Hepatic stellate cell (primary cell): ENCODE measurements at regions not wholly inside any gene's neighbourhood (a gene's known extent, or its start where the extent isn't known, plus 50 kb on each side); places are given as distances from the start of the nearest gene placed in this dataset.
"Not testable (repeated sequence)": the region's sequence is repeated elsewhere in the genome, so short reads cannot be mapped to it uniquely, and the experiment has no call there.

ENCODE experiments used
- DNase-seq: peaks from one replicate; pipeline ENCODE4 v3.0.0; 2011; ENCODE audit warnings: low spot score

DNA sequence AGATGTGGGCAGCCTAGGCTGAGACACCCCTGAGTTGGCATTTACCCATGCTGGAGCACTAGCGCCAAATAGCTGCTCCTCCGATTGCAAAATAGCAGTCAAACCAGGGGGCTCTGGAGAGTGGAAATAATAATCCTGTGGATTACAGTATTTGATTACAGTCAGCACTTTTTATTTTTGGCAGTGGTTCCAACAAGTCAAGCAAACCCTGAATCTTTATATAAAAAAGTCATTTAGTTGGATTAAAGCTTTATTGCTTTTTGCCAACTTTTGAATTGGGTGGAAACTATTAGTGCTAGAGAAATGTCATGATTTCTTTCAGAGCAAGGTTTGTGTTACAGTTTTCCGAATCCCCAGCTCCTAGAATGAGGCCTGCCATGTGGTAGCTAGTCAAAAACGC lies 99.3 kb upstream of the FAM20A start:
- no peak for DNase-seq

DNA sequence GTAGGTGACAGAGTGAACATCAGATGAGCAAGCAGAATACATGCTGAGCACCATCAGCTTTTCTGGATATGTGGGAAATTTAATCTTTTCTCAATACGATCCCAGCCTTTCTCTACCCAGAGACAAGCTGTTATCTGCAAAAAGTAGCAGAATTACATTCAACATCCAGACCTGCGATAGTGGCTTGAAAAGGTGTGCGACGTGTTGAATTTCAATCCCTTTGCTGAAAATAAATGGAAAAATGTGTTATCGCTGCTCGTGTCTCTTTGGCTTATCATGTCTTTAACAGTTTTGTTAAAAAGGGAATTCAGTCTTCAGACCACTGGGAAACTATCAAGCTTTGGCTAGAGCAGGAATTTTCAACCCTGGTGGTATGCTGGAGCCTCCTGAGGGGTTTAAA lies 98.8 kb upstream of the FAM20A start:
- no peak for DNase-seq

DNA sequence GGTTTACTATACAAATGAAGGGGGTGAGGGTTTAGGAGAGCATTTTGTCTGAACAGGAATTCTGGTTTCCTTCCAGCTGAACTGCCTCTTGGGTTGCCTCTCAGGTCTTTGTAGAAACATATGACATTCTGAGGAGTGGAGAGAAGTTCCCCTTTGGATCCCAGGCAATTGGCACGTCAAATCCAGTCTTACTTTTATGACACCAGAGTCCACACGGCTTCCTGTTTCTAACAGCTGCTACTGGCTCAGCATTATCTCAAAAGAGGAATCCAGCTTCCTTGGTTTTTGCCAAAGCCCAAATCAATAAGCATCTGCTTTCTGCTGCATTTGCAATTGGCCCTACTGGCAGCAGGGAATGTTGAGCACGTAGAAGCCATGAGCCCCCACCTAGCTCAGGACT lies 97.6 kb upstream of the FAM20A start:
- no peak for DNase-seq

DNA sequence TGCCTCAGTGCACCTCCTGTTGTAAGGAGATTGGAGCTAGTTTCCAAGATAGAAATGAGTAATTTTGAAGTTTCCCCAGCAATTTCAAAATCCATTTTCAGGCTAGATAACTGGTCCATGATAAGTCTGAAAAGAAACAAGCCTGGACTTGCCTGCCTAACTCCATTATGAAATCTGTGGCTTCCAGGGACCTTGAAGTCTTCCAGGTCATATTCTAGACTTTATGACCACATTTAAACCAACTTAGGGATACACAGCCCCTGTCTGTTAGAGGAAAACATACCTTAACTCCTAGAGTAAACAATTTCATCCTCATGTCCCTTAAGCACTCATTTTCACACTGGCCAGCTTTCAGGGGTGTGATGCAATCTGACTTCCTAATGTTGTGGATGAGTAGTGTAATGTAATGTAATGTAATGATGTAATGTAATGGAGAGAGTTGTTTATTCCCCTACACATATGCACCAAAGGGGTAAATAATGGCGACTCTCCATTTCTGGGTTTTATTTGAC lies 96.7 kb upstream of the FAM20A start:
- no peak for DNase-seq

DNA sequence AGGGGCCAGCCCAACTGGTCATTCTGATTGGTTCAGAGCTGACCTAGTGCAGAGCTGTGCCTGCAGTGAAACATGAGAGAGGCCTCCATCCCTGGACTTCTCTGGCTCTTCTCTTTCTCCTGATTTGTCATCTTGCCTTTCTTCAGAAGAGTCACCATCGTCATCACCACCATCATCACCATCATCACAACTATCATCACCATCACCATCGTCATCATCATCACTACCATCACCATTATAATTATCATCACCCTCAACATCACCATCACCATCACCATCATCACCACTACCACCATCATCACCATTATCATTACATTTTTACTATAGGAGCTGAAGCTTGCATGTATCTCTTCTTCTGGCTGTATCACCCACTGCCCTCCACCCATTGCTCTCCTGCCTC lies 94.5 kb upstream of the FAM20A start:
- no peak for DNase-seq

DNA sequence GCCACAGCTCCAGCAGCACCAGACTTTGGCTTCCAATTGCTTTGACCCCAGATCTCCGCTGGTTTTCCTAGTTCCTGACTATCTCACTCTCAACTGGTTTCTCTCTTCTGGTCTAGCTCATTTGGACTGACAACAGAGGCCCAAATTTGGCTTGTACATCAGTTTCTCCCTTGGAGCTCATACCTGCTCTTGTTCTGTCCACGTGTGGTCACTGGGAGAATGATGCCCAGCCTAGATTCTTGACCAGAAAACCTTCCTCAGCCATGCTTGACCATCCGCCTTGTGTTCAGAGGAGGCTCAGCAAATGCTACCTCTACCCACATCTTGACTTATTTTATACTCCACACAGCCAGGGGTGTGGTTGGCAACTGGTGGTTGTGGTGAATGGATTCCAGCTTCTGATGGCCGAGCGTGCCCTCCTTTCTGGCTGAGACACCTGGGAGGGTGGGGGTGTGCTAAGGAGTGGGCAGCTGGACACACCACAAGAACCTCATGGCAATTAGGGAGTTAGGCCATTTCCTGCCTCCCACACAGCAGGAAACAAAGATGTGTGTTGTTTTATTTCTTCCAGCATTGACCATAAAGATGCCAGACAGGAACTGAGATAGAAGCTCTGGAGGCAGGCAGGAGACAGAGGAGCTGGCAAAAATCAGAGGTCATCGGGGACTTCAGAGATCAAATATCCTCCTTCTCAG lies 93.8 kb upstream of the FAM20A start:
- DNase-seq = no peak

DNA sequence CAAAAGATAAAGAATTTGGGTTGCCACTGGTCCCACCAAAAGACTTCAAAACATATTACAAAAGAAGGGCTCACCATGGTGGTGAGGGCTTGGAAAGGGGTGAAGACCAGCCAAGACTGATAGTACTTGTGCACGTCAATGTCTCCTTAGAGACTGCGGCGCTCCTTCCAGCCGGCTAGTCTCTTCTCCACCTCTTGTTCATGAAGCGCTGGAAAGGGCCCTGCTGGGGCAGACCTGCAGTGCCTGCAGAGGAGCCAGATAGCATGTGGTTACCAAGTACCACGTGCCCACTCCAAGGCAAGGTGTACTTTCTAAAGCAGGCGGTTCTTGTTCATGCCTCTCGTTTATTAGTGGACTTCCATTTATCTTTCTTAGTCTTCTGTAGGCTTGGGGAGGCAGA lies 92.7 kb upstream of the FAM20A start:
- DNase-seq = no peak

DNA sequence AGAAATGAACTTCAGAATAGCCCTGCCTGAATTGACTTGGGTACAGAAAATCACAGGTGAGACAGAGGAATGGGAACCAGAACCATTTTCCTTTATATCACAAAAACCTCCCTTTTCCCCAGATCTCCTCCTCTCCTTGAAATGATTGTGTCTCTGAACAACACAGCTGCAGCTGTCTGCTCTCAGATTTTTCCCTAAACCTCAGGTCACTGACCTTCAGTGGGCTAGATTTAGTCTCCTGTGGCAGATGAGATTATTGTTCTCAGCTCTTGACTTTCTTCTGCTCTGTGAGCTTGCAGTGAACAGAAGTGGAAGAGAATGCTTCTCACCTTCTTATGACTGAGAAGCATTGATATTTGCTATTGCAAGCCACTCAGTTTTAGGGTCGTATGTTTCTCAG lies 92.3 kb upstream of the FAM20A start:
- DNase-seq = no peak

DNA sequence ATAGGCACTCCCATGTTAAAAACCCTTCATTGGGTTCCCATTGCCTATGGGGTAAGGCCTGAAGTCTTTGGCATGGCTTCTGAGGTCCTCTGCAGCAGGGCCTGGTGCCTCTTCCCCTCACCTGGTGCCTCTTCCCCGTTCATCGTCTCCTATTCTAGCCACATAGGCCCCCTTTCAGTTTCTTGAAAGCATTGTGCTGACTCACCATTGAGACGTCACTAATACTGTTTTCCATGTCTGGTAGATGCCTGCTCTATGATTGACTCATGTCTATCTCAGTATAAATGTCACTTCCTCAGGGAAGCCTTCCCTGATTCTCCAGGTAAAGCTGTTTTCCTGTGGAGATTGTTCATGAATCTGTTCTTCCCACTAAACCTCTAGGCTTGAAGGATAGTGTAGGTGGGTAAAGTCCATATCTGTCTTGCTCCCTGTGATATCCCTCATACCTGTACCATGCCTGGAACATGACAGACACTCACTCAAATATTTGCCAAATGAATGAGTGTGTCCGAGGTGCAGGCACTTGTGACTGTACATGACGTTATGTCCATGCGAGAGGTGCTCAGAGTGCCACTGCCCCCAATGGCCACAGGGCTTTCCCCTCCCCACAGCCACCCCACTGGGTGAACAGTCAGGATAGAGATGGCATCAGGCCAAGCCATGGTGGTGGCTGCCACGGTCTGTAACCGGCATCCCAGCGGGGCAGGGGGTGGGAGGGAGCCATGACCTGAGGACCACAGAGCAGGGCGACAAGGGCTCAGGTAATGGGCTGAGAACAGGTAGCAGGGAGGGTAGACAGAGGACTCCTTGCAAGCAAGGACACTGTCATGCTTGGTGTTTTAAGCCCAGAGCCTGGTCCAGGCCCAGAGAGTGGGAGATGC lies 85.2 kb upstream of the FAM20A start:
- no peak for DNase-seq

DNA sequence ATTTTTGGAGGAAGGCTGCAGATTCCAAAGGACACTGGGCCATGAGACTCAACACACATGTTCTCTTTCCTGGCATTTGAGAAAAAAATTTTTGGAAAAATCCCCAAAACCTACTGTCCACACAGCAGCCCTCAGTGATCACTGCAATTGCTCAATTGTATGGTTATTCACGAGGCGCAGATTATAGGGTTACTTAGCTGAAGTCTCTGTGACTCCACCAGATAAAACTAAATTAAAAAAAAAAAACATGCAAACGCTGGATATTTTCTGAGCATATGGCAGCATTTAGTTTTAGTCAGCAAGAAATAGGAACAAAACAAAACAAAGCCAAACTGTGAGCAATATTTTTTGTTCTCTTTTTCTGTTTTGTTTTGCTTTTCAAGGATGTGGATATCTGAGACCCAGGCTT lies 83.8 kb upstream of the FAM20A start:
- DNase-seq = no peak

DNA sequence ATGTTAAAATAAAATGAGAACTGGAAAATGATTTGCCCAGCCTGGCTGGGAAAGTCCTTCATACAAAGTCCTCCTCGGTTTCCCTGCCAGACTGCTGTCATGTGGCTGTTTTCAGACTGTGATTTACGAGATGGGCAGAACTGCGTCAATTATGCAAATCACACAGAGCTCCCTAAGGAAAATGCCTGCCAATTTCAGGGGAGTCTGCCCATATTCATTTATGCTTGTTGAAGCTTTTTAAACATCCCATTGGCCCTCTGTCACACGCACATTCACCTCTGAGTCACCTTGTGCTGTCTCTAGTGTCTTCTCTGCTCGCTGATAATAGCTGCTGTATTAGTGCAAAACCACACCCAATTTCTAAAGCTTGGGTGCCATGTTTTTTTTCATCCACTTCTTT lies 81.7 kb upstream of the FAM20A start:
- DNase-seq = no peak

DNA sequence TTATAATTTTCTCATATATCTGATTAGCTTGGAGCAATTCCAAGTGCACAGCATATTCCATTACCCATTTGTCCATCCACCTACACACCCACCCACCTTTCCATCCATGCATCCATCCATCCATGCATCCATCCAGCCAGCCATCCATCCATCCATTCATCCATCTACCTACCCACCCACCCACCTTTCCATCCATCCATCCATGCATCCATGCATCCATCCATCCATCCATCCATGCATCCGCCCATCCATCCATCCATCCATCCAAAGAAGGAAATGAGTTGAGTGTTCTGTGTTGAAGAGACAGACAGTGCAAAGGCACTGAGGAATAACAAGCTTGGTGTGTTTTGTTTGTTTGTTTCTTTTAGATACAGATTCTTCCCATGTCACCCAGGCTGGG lies 78.7 kb upstream of the FAM20A start:
- DNase-seq = no peak

DNA sequence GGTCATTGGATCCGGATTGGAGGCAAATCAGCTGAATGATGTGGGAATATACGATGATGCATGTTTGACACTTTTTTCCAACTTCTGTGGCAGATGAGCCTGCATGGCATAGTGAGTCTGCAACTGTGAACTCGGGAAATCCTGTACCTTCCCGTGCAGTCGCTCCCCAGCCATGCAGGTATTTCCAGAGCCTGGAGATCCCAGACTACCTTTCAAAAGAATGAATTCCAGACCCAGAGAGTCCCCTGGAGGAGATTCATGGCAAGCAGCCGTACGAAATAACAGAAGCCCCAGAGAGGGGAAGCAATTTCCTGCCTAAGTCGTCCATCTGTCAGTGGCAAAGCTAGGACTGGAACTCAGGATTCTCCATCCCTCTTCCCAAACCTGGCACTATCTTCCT lies 75.7 kb upstream of the FAM20A start:
- DNase-seq = no peak

DNA sequence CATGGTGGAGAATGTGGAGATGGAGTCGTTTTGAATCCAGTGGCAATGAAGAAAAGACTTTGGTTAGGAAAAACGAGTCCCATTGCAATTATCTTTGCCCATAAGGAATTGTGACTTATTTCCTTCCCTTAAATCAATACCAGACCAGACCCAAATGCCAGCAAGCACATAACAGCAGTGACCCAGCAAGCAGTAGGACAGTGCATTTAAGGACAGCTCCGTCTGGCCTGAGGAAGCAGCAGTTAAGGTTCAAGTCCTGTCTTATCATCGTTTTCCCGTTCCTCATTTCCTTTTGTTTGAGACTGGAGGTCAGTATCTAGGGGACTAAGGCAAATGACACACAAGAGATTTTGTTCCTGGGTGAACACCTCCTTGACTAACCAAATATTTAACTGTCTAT lies 74.6 kb upstream of the FAM20A start:
- DNase-seq = no peak

DNA sequence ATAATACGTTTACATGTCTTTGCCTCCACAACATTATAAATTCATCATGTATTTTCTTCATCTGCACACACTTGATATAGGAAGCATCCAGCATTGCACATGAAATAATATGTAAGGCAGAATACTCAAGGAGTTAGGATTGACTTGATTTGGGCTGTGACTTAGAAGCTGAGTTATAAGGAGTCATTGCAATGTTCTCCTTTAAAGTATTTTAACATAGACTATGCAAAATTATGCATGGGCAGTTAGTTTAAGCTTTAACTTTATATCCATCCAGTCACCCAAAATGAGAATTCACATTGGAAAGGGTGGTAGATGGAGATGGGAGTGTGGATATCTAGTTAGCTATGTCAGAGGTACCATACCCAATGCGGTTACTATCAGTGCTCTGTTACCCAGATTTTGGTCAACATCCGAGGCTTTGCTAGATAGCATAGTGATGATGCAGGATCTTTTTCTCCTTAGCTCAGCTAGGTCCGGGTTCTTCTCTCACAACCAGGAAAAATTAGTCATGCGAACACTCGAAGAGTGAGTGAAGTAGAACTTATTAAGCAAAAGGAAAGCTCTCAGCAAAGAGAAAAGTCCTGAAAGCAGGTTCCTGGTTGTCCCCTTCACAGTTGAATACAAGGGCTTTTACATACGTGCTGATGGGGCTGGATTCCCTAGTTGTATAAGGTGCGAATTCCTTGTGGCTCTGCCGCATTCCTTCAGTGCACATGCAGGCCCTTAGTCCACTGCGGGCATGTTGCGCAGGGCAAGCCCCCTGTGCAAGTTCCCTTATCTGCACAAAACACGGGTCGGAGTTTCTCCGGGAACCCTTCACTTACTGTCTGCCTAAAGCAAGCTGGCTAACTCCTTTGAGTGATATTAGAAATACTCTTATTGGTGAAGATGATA lies 73.1 kb upstream of the FAM20A start:
- DNase-seq = no peak

DNA sequence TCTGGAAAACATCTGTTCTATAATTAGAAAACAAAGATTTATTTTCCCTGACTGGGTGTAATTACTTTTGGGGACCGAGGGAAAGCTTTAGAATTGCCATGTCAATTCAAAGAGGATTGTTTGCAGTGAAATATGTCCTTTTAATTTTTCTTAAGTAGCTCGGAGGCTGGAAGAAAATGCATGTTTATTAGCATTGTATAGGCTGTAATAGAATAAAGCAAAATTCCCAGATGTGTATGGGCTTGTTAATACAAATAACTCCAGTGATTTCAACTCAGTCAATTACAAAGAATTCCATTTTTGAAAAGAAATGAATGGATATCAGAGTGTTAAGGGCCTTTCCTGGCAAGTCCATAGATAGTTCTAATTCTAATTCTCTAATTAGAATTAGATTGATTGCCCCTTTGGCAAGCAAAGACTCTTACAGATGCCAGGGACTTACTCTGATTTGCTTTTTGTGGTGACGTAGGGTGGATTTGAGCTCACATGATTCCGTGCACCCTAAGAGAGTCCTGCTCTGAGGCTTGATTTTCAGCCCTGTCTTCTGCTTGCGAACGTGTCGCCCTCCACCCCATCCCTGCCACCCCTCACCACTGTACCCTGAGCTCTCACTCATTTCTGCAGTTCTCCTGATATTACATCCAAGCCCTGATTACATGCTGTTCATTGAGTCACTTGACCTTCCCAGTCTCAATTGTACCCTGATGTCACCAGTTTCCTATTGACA lies 70.0 kb upstream of the FAM20A start:
- no peak for DNase-seq

DNA sequence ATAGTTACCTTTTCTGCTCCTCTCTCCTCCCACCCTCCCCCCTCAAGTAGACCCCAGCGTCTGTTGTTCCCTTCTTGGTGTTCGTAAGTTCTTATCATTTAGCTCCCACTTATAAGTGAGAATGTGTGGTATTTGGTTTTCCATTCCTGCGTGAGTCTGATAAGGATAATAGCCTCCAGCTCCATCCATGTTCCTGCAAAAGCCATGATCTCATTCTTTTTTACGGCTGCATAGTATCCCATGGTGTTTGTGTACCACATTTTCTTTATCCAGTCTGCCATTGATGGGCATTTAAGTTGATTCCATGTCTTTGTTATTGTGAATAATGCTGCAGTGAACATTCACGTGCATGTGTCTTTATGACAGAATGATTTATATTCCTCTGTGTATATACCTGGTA lies 65.3 kb upstream of the FAM20A start:
- DNase-seq = not testable (repeated sequence)

DNA sequence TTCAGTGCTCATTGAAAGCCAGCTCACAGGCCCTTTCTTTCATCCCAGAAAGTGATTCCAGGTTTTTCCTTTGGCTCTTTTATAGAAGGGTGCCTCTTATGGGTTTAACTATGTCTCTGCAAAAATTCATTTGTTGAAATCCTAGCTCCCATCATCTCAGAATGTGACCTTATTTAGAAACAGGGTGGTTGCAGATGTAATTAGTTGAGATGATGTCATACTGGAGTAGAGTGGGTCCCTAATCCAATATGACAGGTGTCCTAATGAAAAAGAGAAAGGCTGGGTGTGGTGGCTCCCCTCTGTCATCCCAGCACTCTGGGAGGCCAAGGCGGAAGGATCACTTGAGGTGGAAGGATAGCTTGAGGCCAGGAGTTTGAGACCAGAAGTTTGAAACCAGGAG lies 64.2 kb upstream of the FAM20A start:
- DNase-seq = no peak

DNA sequence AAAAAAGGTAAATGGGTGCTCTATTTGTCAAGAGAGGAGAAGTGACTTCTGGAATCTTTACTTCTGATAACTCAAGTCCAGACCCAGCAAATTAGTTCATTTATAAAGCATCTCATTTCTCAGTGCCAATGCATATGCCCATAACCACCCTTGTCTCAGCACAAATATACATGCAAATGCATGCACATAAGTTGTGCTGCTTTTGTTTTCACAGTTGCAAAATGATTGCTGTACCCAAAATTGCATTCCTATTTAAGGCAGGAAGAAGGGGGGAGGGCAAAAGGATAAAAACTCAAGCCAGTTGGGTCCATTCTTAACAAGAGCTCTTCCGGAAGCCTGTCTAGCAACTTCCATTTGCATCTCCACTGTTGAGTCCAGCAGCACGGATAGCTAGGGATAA lies 61.3 kb upstream of the FAM20A start:
- no peak for DNase-seq

DNA sequence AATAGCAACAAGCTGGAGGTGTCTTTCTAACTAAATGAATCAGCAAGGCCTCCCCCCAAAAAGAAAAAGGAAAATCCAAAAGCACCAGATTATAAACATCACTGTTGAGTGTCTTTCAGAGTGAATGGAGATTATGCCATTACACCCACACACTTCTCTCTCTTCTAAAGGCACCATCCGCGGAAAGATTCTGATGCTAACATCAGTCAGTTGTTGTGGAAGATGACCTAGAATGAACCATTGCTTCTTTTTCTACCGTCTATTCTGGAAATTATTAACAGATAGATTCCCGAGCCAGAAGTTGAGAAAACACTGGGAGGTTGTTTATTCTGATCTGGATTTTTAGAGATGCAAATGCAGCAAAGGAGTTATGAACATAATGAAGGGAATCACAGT lies 60.9 kb upstream of the FAM20A start:
- DNase-seq = no peak

DNA sequence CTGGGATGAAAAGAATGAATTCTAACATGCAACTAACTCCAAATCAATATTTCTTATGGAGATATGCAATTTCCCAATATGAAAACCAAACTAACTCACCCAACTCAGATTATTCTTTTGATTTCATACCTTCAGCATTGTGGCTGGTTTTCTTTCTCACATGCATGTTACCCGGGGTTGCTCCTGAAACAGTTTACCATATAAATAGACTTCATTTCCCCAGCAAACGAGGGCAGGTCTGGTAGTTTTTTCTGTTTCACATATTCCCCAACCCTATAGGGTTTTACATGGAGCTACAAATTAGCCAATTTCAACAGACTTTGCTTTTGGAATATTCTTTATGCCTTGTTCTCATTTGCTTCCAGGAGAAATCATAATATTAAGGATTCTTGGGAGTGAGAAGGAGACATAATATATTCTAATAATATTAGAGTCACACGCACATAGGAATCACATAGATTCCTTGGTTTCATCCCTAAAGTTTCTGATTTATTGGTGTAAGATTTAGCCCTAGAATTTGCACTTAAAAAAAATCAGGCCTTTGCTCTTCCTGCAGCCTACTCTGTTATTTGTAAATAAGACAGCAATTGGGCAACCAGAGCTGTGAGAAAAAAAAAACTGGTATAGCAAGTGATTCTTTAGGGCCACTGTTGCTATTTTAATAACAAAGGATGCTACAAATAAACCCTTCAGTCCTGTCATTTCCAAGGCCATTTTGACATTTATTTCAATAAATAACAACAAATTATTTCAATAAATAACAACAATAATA lies 60.3 kb upstream of the FAM20A start:
- DNase-seq = no peak
